NCI-H1930 (cell line): ENCODE measurements at regions not wholly inside any gene's neighbourhood (a gene's known extent, or its start where the extent isn't known, plus 50 kb on each side); places are given as distances from the start of the nearest gene placed in this dataset.
"Not testable (repeated sequence)": the region's sequence is repeated elsewhere in the genome, so short reads cannot be mapped to it uniquely, and the experiment has no call there.

Source experiments
- DNase-seq, 2 experiments: peaks; one replicate each; lab custom pipeline; 2025; lab: John Stamatoyannopoulos, UW

GRCh38 chr21:24545807-24546361 lies 1061.4 kb downstream of the MRPL39 start:
- no peak for DNase-seq

- DNase-seq, result no peak
Observed at GRCh38 chr21:24514081-24514733, 1093.1 kb downstream of the MRPL39 start.

- no peak for DNase-seq
Observed at GRCh38 chr21:24509131-24509530, 1098.2 kb downstream of the MRPL39 start.

- no peak for DNase-seq
Observed at GRCh38 chr21:24486973-24487372, 1120.3 kb downstream of the MRPL39 start.

- not testable (repeated sequence) for DNase-seq
Observed at GRCh38 chr21:24483361-24483760, 1123.9 kb downstream of the MRPL39 start.

GRCh38 chr21:24470852-24471251 lies 1136.4 kb downstream of the MRPL39 start:
- DNase-seq, result no peak

- no peak for DNase-seq
Observed at GRCh38 chr21:24456358-24456757, 1150.9 kb downstream of the MRPL39 start.

GRCh38 chr21:24450119-24450518 lies 1157.2 kb downstream of the MRPL39 start:
- DNase-seq, result no peak

GRCh38 chr21:24445517-24445916 lies 1161.8 kb downstream of the MRPL39 start:
- no peak for DNase-seq

GRCh38 chr21:24444736-24445135 lies 1162.5 kb downstream of the MRPL39 start:
- no peak for DNase-seq

GRCh38 chr21:24436236-24436635 lies 1171.0 kb downstream of the MRPL39 start:
- no peak for DNase-seq

GRCh38 chr21:24428591-24429199 lies 1178.6 kb downstream of the MRPL39 start:
- no peak for DNase-seq

GRCh38 chr21:24424776-24425175 lies 1182.5 kb downstream of the MRPL39 start:
- no peak for DNase-seq

GRCh38 chr21:24423546-24423945 lies 1183.7 kb downstream of the MRPL39 start:
- no peak for DNase-seq

GRCh38 chr21:24420689-24421088 lies 1186.6 kb downstream of the MRPL39 start:
- DNase-seq, result no peak

GRCh38 chr21:24419641-24420040 lies 1187.6 kb downstream of the MRPL39 start:
- DNase-seq, result not testable (repeated sequence)

GRCh38 chr21:24418671-24419070 lies 1188.6 kb downstream of the MRPL39 start:
- no peak for DNase-seq

GRCh38 chr21:24411429-24411828 lies 1195.9 kb downstream of the MRPL39 start:
- no peak for DNase-seq

- DNase-seq, result no peak
Observed at GRCh38 chr21:24403221-24403620, 1204.1 kb downstream of the MRPL39 start.

GRCh38 chr21:24395320-24395923 lies 1211.9 kb downstream of the MRPL39 start:
- no peak for DNase-seq

GRCh38 chr21:24375201-24375600 lies 1232.1 kb downstream of the MRPL39 start:
- no peak for DNase-seq

GRCh38 chr21:24372506-24372905 lies 1234.8 kb downstream of the MRPL39 start:
- no peak for DNase-seq

- DNase-seq, result no peak
Observed at GRCh38 chr21:24369746-24370145, 1237.5 kb downstream of the MRPL39 start.
